HL-60 (cell line): ENCODE measurements at regions not wholly inside any gene's neighbourhood (a gene's known extent, or its start where the extent isn't known, plus 50 kb on each side); places are given as distances from the start of the nearest gene placed in this dataset.
A peak's percentile ranks its signal among the peaks of the same experiment; 100 is the strongest.

Source experiments
- DNase-seq, 2 experiments: peaks; one replicate each; pipeline ENCODE4 v3.0.0-alpha.2; 2010 to 2020; ENCODE audit warnings: low read depth in 1 of 2, low spot score in 1 of 2
- H3K27ac ChIP-seq: fragments of 250-450 bp; sonication (Bioruptor Pico); replicated peaks from 2 replicates; pipeline ENCODE4 v1.5.1; 2020; ENCODE audit warnings: mild to moderate bottlenecking, moderate library complexity
- H3K27me3 ChIP-seq: fragments of 250-450 bp; sonication (Bioruptor Pico); 2 replicates; pipeline ENCODE4 v1.5.1; 2021; ENCODE audit warnings: mild to moderate bottlenecking, moderate library complexity; ENCODE audit not compliant: insufficient read depth, poor library complexity, severe bottlenecking
- H3K4me3 ChIP-seq: replicated peaks from 2 replicates; pipeline ENCODE4 v1.5.1; 2011; ENCODE audit warnings: mild to moderate bottlenecking, control low read depth, low read length; ENCODE audit not compliant: insufficient read depth
- CTCF ChIP-seq: IDR thresholded peaks from one replicate; pipeline ENCODE4 v1.5.1; 2011; ENCODE audit warnings: low read length, control low read depth, inconsistent platforms; ENCODE audit not compliant: insufficient read depth
- GABPA ChIP-seq: IDR thresholded peaks from 2 replicates; pipeline ENCODE4 v1.6.1; 2012; ENCODE audit warnings: low read depth
- POLR2AphosphoS5 ChIP-seq: IDR thresholded peaks from 2 replicates; pipeline ENCODE4 v1.6.1; 2012; ENCODE audit warnings: low read depth
- REST ChIP-seq: IDR thresholded peaks from 2 replicates; pipeline ENCODE4 v1.6.1; 2012; ENCODE audit warnings: low read depth; ENCODE audit not compliant: insufficient replicate concordance
- SPI1 ChIP-seq: IDR thresholded peaks from 2 replicates; pipeline ENCODE4 v1.6.1; 2012; ENCODE audit warnings: low read depth, mild to moderate bottlenecking, borderline replicate concordance

DNA sequence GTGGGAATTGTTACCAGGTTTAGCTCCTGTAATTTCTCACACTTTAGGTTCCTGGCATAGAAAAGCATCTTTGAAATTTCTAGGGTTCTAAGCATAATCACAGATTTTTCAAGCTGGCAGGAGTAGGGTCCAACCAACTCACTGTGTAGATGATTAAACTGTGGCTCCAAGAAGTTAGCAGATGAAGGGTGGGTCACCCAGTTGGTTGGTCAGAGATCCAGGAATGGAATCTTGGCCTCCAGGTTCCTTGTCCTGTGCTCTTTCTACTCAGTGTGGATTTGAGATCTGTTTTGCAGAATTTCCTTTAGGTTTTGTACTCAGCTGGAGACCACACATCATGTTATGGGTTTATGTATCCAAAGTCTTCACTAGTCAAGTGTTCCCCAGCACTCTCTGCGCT lies 90.3 kb upstream of the MAML3 start:
- H3K27ac ChIP-seq, result no peak overlapping the region
- no peak for DNase-seq
- no peaks in the 10 kb centered on the region for H3K27me3 ChIP-seq
- no peak overlapping the region for H3K4me3 ChIP-seq
- TF ChIP-seq GABPA, result no peak
- no peak for TF ChIP-seq SPI1
- TF ChIP-seq CTCF, result no peak
- no peak for TF ChIP-seq REST
- TF ChIP-seq POLR2AphosphoS5, result no peak

DNA sequence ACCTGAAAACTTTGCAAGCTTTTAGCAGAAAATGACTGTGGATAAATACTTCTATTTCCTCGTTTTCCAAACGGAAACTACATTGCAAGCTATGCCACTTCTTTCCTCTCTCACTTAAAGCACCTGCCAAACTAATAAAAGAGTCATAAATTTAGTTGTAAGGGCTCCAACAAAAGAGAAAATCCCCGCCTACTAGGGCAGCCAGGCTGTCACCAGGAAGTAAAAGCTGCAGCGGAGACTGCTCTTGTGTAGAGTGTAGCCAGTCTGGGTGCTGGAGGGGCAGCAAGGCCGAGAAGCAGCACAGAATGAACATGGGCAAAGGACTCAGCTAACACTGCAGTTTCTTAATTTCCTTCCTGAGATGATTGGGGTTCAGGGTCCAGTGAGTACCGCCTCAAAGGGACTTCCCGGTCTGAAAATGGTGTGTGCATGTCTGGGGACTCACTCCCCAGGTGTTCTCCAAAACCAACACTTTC lies 89.3 kb upstream of the MAML3 start:
- H3K27ac ChIP-seq, result peak overlapping the region; percentile 60
- H3K27me3 ChIP-seq, result no peaks in the 10 kb centered on the region
- DNase-seq, result peak in 1 of 2 experiments; percentile 42
- TF ChIP-seq SPI1 (no peak), GABPA (no peak), REST (no peak), CTCF (no peak), POLR2AphosphoS5 (no peak)
- H3K4me3 ChIP-seq, result no peak overlapping the region

DNA sequence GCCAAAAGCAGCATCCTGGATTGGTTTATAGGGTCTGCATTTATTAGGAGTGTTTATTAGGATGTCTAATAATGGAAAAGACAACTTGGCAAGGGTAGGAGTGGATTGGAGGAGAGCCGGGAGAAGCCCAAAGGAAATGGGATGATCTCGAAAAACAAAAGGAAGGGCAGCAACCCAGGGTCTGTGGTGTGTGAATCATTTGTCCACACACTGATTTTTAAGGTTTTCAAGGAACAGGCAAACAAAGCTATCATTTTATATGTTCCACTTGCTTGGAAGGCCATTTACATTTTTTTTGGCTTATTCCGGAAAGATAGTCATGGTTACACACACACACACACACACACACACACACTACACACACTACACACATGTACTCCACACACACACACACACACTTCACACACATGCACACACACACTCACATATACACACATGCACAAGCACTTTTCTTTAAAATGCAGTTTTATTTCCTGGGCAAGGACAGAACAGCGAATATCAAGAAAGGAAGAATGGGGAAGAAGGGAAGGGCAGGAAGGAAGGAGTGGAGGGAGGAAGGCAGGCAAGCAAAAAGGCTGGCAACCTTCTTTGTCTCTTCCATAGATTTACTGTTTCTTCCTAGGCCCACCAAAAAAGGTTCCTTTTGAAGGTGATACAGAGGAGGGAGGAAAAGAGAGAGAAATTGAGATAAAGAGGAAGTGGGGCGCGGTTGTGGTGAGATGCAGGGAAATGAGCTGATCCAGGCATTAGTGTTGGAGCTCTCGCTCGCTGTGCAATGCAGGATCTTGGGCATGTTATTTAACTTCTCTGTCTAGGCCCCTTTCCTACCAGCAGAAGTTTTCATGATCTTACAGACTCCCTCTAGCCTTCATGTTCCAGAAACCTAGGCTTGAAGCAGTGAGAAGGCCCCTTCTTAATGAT lies 88.6 kb upstream of the MAML3 start:
- no peak for TF ChIP-seq REST
- peak; percentile 99 for TF ChIP-seq SPI1
- Histone ChIP-seq H3K27me3 (no peaks in the 10 kb centered on the region), H3K4me3 (no peak overlapping the region), H3K27ac (peak overlapping the region; percentile 60)
- peak in 1 of 2 experiments; percentile 79 for DNase-seq
